UCSD-AML1 (cell line): ENCODE measurements at regions not wholly inside any gene's neighbourhood (a gene's known extent, or its start where the extent isn't known, plus 50 kb on each side); places are given as distances from the start of the nearest gene placed in this dataset.

Experiments used
- DNase-seq: peaks from one replicate; lab custom pipeline; 2025; ENCODE audit not compliant: unreplicated experiment; lab: John Stamatoyannopoulos, UW

DNA sequence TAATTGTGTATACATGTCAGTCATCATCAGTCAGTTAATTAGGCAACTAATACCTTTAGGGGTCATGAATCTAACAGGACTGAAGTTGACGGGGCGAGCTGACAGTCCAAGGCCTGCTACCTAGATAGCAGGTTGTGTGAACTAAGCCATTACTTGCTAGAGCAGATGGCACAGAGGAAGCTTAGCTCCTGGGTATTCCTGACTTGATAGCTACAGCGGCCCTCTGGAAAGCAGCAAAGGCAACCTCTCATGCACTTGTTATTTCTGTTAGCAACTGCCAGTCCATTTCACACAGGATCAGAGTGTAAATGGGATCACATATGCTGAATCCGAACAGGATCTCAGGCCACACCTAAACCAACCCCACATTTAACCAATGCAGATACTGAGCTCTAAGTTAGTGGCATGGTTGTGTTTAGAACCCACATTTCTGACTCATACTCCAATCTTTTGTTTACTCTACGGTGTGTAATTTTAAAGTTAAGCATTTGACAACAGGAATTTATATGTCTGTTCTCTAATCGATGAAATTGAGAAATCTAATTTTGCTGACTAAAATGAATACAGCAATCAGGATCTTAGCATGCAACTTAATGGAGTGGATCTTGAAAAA lies 521.3 kb upstream of the ZNF608 start:
- DNase-seq = no peak

DNA sequence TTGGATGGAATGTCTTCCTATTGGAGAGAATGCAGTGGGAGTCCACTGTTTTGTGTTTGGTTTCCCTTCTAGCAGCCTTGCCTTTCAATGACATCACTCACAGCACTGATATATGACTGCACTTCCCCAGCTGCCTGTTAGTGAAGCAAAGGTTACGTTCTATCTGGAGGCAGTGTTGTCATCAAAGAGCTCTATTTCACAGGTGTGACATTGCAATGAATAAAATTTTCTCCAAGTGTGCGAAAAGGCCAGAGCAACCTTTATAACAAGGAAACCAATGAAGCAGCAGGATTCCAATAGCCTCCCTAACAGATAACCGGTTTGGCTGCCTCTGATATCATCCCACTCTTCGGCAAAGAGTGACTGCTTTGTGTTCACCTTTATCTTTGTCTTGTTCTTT lies 523.5 kb upstream of the ZNF608 start:
- no peak for DNase-seq

DNA sequence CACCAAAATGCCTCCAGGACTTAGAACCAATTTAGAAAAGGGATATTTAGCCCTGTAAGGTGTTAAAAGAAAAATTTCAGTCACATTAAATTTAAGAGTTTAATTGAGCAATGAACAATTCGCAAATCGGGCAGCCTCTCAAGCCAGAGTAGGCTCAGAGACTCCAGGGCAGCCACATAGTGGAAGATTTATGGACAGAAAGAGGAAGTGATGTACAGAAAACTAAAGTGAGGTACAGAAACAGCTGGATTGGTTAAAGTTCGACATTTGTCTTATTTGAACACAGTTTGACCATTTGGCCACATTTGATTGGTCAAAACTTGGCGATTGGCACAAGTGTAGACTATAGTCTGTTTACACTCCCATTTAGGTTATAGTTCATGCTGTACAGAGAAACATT lies 525.9 kb upstream of the ZNF608 start:
- no peak for DNase-seq

DNA sequence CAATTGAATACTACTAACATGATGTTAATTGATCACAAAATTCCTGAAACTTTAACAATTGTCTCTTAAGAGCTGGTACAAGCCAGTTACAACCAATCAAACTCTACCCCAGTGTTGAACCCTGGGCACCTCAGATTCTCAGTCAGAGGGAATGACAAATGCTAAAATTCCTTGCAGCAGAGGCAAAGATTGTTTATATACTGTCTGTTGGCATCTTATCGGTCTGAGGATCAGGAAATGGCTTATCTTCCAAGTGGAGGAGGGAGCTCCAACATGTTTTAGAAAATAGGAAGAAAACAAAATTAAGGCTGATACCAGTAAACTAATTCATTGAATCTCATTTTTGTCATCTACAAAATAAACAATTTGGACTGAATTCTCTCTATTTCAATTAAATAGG lies 527.8 kb upstream of the ZNF608 start:
- DNase-seq = no peak

DNA sequence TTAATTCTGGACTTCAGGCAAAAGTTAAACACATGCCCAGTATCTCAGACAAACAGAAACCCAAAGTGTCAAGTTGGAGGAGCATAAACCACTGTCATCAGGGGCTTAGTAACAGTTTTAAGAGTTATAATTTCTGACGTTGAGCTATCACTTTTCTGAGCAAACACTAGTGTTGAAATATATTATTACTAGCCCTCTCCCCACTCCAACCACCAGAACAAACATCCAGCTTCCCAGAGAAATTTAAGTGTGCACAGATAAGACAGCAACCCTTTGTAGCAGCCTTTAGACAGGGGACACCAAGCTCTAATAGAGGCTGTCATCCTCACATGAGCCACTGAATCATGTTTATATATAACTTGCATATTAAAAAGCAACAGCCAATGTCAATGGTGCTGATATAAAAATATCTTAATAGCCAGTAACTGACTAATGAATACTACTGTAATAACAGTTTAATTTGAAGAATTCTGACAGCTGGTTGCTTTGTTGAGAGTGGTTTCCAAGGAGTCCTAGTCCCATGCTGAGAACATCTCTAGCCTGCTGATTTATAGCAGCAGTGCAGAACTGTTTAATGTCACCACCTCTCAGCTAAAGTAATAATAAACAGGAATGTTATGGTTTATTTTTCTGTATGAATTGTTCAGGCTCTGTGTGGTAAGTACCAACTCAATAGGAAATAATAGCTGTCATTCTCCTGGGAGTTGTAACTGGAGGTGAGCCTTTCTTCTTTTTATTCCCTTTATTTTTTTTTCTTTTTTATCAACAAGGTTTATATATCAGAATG lies 528.7 kb upstream of the ZNF608 start:
- no peak for DNase-seq

DNA sequence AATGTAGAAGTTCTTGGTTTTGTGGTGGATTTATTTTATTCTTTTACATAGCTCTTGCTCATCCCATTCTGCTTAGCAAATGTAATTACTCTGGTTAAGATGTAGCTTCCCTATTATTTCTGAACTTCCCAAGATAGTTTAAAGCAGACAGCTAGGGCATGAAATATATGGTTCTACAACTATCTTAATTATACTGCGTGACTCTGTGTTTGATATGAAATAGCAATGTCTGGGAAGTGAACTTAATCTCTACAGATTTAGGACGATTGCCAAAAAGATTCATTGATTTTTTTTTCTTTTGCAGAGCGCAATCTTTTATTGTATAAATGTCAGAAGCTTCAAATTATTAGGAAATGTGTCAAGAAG lies 529.3 kb upstream of the ZNF608 start:
- no peak for DNase-seq

DNA sequence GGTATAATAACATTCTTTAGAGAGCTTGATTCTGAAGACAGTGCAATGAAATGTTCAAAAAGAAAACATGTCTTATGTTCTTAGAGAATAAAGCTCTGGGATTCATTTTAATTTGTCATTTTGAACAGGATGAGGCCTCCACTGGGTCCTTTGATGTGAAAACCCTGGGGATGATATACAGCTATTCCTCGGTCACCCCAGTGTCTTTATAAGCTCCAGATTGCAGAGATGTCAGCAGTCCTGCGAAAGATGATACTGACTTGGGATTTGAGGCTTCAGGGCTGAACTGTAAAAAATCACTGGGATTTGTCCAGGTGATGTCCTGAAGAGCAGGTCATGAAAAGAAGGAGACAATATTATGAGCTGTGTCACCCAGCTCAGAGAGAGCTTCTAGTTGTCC lies 529.7 kb upstream of the ZNF608 start:
- DNase-seq = no peak

DNA sequence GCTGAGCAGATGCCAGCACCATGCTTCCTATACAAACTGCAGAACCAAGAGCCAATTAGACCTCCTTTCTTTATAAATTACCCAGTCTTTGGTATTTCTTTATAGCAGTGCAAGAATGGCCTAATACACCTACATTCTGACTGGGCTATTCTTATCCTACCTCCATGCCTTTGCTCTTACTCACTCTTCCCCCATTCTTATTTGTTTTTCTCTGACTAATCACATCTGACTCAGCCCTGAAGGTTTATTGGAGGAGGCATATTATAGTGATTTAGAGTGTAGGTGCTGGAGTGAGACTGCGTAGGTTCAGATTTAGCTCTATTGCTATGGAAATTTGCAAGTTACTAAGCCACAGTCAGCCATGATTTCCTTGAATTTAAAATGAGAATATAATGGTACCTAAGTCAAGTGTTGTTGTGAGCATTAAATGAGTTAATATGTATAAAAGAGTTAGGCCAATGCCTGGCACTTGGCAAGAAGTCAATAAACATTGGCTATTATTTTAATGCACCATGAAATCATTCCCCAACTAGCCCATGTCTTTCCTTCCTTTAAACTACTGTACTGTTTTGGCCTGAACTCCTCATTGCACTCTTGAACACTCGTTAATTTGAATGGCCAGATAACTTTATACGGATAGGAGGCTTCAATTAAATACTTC lies 531.2 kb upstream of the ZNF608 start:
- DNase-seq = no peak

DNA sequence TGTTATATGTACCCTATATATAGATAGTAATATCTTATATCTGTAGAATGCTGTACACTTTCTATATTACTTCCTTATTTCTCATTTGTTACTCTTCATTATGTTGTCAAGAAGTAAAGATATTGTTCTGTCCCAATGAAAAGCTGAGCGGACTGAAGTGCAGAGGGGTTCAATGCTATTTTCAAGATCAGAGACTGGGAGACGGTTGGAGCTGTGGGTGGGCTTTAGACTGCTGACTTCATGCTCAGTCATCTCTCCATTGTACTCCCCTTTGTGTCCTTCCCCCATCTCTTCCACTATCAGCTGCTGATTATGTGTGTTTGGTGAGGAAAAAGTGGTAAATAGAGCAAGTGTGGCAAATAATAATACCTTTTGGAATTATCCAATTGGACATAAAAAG lies 532.3 kb upstream of the ZNF608 start:
- no peak for DNase-seq

DNA sequence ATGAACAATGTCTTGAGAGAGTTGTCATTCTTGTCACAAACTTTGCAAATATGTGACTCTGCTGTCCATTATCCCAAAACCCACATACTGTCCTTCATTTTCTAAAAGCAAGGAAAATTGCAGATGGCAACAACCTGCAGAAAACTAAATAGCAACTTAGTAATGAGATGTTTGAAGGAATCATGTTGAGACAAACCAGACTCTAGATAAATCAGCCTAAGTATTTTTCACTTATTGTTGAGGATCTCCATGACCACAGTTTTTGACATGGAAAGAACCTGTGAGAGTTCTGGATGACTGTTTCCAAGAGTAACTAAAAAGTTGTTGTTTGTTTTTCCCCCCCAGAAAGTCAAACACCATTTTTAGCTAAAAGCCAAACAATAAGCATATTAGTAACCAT lies 535.2 kb upstream of the ZNF608 start:
- DNase-seq = no peak

DNA sequence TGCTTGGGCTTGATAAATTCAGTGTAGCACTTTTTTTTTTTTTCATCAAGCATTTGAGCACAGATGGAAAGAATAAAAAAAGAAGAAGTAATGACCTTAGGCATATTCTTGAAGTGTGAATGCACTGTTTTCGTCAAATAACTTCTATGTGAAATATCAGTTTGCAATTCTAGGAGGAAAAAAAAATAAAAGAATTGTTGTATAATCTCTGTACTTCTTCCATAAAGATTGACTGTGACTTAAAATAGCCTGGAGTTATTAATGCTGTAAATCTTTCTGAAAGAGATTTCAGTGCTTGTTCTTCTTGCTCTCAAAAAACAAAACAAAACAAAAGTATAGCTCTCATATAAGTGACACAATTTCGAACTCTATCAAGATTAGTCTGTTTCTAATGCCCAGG lies 536.9 kb upstream of the ZNF608 start:
- no peak for DNase-seq

DNA sequence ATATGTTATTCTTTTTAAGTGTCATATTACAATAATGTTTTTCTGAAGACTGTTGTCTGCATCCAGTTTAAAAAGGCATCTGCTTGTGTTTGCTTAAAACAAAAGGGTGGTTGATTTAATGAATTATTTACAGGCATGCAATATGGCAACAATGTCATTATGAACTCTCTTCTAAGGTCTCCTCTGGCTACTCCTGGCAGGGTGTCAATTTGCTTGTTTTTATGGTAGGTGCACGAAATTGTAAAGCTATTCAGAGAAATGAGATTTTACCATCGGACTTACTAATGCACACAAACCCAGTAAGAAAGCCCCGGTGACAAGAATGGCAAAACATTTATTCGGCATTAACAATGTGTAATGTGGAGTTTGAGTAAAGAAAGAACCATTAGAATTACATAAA lies 539.8 kb upstream of the ZNF608 start:
- no peak for DNase-seq

DNA sequence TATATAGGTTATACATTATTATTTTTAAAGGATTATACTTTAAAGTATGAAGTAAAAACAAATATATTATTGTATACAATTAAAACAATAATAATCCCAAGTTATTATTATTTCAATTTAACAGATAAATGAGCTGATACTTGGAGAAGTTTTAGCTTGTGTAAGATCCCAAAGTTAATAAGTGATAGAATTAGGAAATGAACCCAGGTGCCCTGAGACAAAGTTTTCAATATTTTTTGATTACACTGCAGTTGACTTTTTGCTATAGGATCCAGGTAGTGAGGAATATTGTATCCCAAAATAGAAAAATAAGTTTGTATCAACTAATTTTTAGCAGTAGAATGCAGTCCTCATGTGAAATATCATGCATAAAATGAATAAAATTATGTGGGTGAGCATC lies 543.2 kb upstream of the ZNF608 start:
- DNase-seq = no peak

DNA sequence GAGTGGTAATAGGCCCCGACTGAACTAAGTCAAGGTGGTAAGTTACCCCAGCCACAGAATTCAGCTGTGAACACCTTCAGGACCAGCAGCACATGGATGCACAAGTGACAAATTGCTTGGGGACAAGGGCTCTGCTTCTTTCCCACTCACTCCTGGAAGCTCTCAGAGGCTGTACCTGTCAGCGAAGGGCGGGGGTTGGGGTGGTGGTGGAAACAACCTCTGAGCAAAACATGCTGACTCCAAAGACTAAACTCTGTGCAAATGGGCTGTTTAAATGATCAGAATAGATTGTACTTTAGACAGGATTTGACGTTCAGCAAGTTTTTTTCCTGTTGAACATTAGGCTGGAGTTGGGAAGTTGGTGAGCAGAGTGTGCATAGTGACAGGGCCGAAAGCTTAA lies 544.5 kb upstream of the ZNF608 start:
- DNase-seq = no peak

DNA sequence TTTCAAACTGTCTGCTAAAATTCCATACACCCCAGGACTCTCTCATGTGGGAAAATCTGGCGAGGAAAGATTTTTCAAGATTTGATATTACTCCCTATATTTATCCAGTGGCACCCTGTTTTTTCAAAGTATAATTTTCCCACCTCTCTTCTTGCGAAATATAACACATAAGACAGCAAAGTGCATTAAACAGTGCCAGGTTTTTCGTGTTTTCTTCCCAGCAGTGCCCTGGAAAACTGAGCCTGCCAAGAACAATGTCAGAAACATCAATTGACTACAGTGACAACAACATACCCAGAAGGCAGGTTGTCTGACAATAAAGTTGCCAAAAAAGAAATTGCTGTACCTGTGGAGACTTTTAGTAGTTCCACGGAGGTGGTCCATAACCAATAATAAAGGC lies 545.0 kb upstream of the ZNF608 start:
- DNase-seq = no peak

DNA sequence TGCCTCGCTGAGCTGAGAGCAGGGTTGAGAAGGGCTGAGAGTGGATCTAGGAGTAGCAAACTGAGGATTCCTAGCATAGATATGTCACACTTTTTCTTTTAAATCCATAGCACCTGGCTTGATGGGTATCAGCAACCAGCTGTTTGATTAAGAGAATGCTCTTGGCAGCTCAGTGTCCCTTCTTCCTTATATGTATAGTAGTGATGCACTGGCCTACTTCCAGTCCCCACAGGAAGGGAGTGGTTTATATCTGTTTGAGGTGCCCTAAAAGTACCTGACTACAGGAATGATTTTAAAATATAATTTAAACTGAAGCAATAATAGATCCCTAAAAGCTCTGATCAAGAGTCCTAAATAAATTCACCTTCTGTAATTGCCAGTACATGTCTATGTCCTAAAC lies 546.8 kb upstream of the ZNF608 start:
- no peak for DNase-seq

DNA sequence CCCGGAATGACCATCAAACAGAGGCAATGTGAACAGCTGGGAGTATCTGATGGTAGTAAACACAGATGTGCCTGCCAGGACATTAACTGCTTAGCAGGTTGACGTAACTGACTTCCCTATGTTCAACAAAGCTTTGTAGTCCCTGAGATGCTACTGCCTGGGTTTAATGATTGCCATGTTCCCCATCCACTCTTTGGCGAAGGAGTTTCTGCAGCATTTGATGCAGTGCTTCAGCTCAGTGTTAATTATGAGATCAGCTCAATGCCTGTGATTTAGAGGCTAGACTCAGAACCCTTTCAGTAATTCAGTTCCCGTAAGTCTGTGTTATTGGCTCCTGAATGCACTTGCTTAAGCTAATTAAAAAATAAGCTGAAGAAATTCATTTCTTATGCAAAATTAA lies 547.3 kb upstream of the ZNF608 start:
- DNase-seq = no peak

DNA sequence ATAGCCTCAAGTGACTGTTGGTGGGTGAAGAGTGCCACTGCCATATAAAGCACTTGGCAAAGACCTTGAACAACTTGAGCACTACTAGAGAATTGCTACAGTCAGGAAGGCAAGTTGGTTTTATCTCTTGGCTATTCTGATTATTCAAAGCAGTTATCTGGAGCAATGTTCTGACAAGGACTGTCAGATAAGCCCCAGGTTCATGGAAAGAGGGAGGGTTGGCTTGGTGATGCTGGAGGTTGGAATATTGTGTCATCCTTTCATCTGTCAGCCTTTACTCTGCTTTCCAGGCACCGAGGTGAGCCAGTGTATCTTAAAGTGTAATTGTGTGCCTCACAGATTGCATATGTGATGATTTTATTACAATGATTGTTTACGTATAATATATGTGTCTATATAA lies 548.4 kb upstream of the ZNF608 start:
- DNase-seq = no peak

DNA sequence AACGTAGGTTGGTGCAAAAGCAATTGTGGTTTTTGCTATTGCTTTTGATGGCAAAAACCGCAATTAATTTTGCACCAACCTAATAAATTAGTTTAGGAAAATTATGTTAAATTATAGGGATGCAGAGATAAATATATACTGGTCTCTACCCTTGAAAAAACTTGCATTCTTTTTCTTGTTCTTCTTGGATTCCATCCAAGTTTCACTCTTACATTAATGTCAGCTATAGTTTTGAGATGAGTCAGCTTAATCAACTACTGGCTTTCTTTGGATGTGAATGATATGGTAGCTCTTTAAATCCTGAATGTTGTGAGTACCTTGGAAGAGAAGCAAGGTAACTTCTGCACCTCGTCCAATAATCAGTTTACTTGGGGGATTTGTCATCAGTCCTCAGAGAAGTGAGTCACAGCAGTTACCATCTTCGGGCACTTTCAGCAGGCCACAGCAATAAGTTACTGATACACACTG lies 549.0 kb upstream of the ZNF608 start:
- DNase-seq = no peak

DNA sequence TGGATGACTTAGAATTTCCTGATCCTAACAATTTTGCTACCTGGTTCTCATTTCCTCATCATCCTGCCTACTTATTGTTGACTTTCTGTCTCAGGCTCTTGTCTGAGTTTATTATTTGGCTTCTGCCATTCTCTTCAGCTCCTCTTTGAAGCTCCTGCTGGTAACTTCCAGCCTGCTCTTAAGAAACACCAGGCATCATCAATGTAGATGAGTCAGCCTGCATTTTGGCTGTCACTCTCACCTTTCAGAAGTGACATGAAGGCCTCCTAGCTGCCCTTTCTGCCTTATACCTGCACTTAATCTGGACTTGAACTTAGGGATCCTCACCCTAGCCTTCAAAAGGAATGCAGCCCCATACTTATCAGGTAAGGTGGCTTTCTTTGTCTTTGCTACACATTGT lies 551.8 kb upstream of the ZNF608 start:
- no peak for DNase-seq

DNA sequence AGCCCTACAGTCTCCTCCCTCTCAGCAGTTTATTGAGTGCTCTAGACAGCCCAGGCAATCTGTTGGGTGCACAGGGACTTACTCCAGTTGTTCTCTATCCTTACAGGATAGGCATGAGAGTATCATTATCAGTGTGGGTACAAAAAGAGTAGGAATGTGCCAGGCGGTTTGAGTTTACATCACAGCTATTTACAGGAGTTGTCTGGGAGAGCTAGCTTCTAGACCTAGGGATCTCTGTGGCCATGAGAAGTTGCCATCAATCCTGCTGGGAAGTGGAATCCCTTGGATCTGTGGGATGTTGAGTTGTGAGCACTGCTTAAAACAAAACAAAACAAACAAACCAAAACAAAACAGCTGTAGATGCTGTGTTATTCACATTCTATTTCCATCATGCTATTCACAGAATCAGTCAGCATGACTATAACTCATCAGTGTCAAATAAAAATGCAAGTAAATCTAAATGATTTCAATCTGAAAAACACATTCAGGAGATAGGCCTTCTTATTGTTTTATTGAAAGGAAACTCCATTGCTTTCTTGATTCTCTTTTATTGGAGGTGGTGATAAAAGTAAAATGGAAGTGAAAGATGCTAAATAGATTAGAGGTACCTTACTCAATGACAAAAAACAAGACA lies 552.4 kb upstream of the ZNF608 start:
- DNase-seq = no peak

DNA sequence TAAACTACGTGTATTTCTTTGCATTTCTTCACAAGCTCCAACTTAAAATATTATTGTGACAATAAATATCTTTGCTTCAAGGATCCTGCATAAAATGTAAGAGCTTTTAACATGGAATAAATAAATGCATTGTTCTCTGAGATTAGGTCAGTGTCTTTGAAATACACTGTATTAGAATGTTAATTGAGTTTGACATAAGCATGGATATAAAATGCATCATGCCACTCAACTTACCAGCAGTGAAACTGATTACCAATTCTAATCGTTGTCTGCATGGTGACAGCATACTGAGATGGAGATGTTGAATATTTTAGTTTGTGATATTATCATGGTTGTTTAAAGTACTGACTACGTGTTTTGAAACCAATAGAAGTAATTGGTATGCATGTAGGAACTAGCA lies 555.3 kb upstream of the ZNF608 start:
- DNase-seq = no peak
